ENCODE measurements at regions not wholly inside any gene's neighbourhood (a gene's known extent, or its start where the extent isn't known, plus 50 kb on each side); places are given as distances from the start of the nearest gene placed in this dataset.

DNA sequence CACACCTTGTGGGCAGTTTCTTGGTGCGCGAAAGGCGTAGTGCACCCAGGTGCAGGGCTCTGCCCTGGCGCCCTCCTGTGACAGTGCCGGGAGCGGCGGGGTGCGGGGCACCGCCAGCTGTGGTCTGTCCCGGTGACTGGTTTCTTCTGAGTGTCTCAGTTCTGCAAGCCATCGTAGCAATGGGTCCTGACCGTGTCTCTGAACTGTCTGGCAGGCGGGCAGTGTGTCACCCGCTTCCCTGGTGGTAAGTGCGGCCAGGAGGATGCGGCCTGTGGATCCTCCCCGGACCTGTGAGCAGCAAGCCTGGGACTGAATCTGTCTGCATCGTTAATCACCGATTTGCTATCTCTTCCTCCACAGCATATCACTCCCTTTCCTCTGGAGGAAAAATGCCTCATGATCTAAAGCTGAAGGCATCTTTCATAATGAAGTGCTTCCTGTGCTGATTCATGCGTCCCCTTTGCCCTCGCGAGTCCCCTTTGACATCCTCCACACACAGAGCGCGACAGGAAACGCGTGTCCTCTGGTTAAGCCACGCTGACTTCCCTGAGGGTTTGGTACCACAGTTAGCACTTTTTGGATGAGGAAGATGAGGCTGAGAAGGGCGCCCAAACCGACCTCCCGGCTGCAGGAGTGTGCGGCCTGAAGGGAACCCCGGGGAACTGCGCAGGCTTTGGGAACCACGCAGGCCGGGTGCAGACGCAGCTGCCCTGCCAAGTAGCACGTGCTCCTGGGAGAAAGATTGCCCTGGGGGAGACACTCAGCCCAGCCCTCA lies 416.0 kb upstream of the HS6ST1 start:
- H3K27ac ChIP-seq (ENCODE audit: low read depth in 2 of 2, low read length in 1 of 2): no peak overlapping the region

More for the DNA sequence above, 416.0 kb upstream of the HS6ST1 start:
- TF ChIP-seq, protein P1, sequence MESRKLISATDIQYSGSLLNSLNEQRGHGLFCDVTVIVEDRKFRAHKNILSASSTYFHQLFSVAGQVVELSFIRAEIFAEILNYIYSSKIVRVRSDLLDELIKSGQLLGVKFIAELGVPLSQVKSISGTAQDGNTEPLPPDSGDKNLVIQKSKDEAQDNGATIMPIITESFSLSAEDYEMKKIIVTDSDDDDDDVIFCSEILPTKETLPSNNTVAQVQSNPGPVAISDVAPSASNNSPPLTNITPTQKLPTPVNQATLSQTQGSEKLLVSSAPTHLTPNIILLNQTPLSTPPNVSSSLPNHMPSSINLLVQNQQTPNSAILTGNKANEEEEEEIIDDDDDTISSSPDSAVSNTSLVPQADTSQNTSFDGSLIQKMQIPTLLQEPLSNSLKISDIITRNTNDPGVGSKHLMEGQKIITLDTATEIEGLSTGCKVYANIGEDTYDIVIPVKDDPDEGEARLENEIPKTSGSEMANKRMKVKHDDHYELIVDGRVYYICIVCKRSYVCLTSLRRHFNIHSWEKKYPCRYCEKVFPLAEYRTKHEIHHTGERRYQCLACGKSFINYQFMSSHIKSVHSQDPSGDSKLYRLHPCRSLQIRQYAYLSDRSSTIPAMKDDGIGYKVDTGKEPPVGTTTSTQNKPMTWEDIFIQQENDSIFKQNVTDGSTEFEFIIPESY (IDR thresholded peaks at IDR 0.05; ENCODE audit: borderline replicate concordance, low read depth): no peak
- TF ChIP-seq GABPA (IDR thresholded peaks at IDR 0.05; ENCODE audit: low read depth) (no peak), MXI1 (IDR thresholded peaks at IDR 0.05; ENCODE audit: low read depth, low read length) (no peak), TAF1 (IDR thresholded peaks at IDR 0.05; ENCODE audit: borderline replicate concordance, low read depth, low read length) (no peak), NRF1 (IDR thresholded peaks at IDR 0.05; ENCODE audit: low read depth, low read length) (no peak), YY1 (IDR thresholded peaks at IDR 0.05; ENCODE audit: low read depth) (no peak), FOXM1 (IDR thresholded peaks at IDR 0.05; ENCODE audit: low read depth) (no peak), RXRA (IDR thresholded peaks at IDR 0.05; ENCODE audit: borderline replicate concordance, low read depth) (no peak), POLR2AphosphoS5 (IDR thresholded peaks at IDR 0.05; ENCODE audit: low read depth, low read length) (no peak), ELF1 (IDR thresholded peaks at IDR 0.05) (no peak), CHD2 (IDR thresholded peaks at IDR 0.05; ENCODE audit: low read length, partially characterized antibody) (no peak), JUND (IDR thresholded peaks at IDR 0.05) (no peak), EZH2phosphoT487 (IDR thresholded peaks at IDR 0.05; ENCODE audit: borderline replicate concordance, low read depth) (no peak), RFX5 (IDR thresholded peaks at IDR 0.05; ENCODE audit: low read length) (no peak), SMC3 (IDR thresholded peaks at IDR 0.05; ENCODE audit: low read depth, low read length) (no peak)
- TF ChIP-seq, protein P2, sequence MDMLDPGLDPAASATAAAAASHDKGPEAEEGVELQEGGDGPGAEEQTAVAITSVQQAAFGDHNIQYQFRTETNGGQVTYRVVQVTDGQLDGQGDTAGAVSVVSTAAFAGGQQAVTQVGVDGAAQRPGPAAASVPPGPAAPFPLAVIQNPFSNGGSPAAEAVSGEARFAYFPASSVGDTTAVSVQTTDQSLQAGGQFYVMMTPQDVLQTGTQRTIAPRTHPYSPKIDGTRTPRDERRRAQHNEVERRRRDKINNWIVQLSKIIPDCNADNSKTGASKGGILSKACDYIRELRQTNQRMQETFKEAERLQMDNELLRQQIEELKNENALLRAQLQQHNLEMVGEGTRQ (IDR thresholded peaks at IDR 0.05; ENCODE audit: borderline replicate concordance, low read depth, low read length): no peak
- TF ChIP-seq, protein P3, sequence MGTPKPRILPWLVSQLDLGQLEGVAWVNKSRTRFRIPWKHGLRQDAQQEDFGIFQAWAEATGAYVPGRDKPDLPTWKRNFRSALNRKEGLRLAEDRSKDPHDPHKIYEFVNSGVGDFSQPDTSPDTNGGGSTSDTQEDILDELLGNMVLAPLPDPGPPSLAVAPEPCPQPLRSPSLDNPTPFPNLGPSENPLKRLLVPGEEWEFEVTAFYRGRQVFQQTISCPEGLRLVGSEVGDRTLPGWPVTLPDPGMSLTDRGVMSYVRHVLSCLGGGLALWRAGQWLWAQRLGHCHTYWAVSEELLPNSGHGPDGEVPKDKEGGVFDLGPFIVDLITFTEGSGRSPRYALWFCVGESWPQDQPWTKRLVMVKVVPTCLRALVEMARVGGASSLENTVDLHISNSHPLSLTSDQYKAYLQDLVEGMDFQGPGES (IDR thresholded peaks at IDR 0.05; ENCODE audit: low read depth, low read length): no peak
- H3K9me3 ChIP-seq: no peaks in the 10 kb centered on the region
- H4K20me1 ChIP-seq (ENCODE audit: insufficient read depth): no peaks in the 10 kb centered on the region
- no peaks in the 10 kb centered on the region for H3K27me3 ChIP-seq (ENCODE audit: insufficient read depth)
- no peak overlapping the region for H3K4me2 ChIP-seq
- ChIA-PET CTCF (interaction anchor here (1.1 to 2.6 kb wide), 4 partner anchors 9 to 414 kb away, joined by 3 to 10 read pairs (median 4); no protein-coding TSS in a partner anchor), POLR2A (no interaction called here)
- H3K36me3 ChIP-seq (replicated peaks in 1 of 2; ENCODE audit: control insufficient read depth in 1 of 2, insufficient read depth in 2 of 2, low read length in 1 of 2): no peaks in the 10 kb centered on the region
- no peaks in the 10 kb centered on the region for H3K79me2 ChIP-seq (ENCODE audit: insufficient read depth)
- H2AFZ ChIP-seq (ENCODE audit: low read depth): no peak overlapping the region
- peak; percentile 30 for DNase-seq
- H3F3A ChIP-seq (replicated peaks; ENCODE audit: insufficient read depth): no peaks in the 10 kb centered on the region
- H3K9ac ChIP-seq: no peak overlapping the region
- H3K4me3 ChIP-seq (ENCODE audit: low read depth in 2 of 2, low read length in 1 of 2): no peak overlapping the region
- peaks cover 0 to 29% of the 10 kb centered on the region in 2 experiments; a peak in 1 of 4 replicates for H3K4me1 ChIP-seq (ENCODE audit: control insufficient read depth in 1 of 2, insufficient read depth in 2 of 2, low read depth in 1 of 2, low read length in 1 of 2)
- no peaks in the 10 kb centered on the region for H3K9me2 ChIP-seq
- 72% methylated on average over 25 of the region's 37 CpGs for WGBS (ENCODE audit: low lambda C conversion rate)

Measured in SK-N-SH (cell line).